SK-N-MC (cell line): ENCODE measurements at regions not wholly inside any gene's neighbourhood (a gene's known extent, or its start where the extent isn't known, plus 50 kb on each side); places are given as distances from the start of the nearest gene placed in this dataset.

Experiments used
- DNase-seq: peaks from one replicate; pipeline ENCODE4 v3.0.0-alpha.2; 2011; ENCODE audit warnings: low read depth, low spot score
- H3K27ac ChIP-seq: fragments of 200-600 bp; sonication (generic); 2 replicates; pipeline ENCODE4 v1.5.1; 2016; ENCODE audit warnings: mixed run types
- H3K36me3 ChIP-seq: fragments of 200-600 bp; sonication (generic); 2 replicates; pipeline ENCODE4 v1.6.1; 2017; ENCODE audit warnings: antibody characterized with exemption, low read length, mixed read lengths; ENCODE audit not compliant: insufficient read depth
- H3K4me3 ChIP-seq: fragments of 200-600 bp; sonication (generic); 2 replicates; pipeline ENCODE4 v1.5.1; 2016
- H3K9ac ChIP-seq: fragments of 200-600 bp; sonication (generic); 2 replicates; pipeline ENCODE4 v1.8.0; 2017; ENCODE audit warnings: mixed run types, mixed read lengths; ENCODE audit not compliant: insufficient read length
- H3K9me3 ChIP-seq: fragments of 200-600 bp; sonication (generic); 2 replicates; pipeline ENCODE4 v1.6.1; 2017; ENCODE audit warnings: low read depth, mild to moderate bottlenecking, antibody characterized with exemption, low read length, moderate library complexity, mixed read lengths
- EZH2 ChIP-seq: fragments of 200-600 bp; sonication (generic); IDR thresholded peaks from one replicate; pipeline ENCODE4 v1.6.1; 2017; ENCODE audit warnings: antibody characterized with exemption
- FOXP2 ChIP-seq: optimal IDR thresholded peaks from 2 replicates; pipeline ENCODE3; 2011; ENCODE audit warnings: mild to moderate bottlenecking, moderate library complexity; ENCODE audit not compliant: insufficient read depth; ENCODE audit errors: extremely low read length, control extremely low read depth
- POLR2AphosphoS5 ChIP-seq: IDR thresholded peaks from 2 replicates; pipeline ENCODE4 v1.6.1; 2012; ENCODE audit warnings: mild to moderate bottlenecking, low read depth, low read length, borderline replicate concordance

GRCh38 chr10:4066581-4067390 lies 281.8 kb upstream of the KLF6 start:
- Histone ChIP-seq H3K9ac (no peak overlapping the region), H3K9me3 (no peaks in the 10 kb centered on the region), H3K4me3 (no peak overlapping the region), H3K36me3 (no peaks in the 10 kb centered on the region), H3K27ac (no peak overlapping the region)
- no peak for TF ChIP-seq EZH2
- TF ChIP-seq FOXP2: no peak
- TF ChIP-seq POLR2AphosphoS5: no peak
- no peak for DNase-seq

- Histone ChIP-seq H3K4me3 (no peak overlapping the region), H3K9me3 (no peaks in the 10 kb centered on the region), H3K27ac (no peak overlapping the region), H3K36me3 (no peaks in the 10 kb centered on the region), H3K9ac (no peak overlapping the region)
- TF ChIP-seq FOXP2: no peak
- no peak for TF ChIP-seq EZH2
- TF ChIP-seq POLR2AphosphoS5: no peak
- DNase-seq: no peak
Observed at GRCh38 chr10:4064489-4064888, 279.5 kb upstream of the KLF6 start.

- Histone ChIP-seq H3K4me3 (no peak overlapping the region), H3K9ac (no peak overlapping the region), H3K9me3 (no peaks in the 10 kb centered on the region), H3K36me3 (no peaks in the 10 kb centered on the region), H3K27ac (no peak overlapping the region)
- no peak for DNase-seq
- no peak for TF ChIP-seq EZH2
- no peak for TF ChIP-seq FOXP2
- no peak for TF ChIP-seq POLR2AphosphoS5
Observed at GRCh38 chr10:4063717-4064116, 278.7 kb upstream of the KLF6 start.

- TF ChIP-seq POLR2AphosphoS5 (no peak), EZH2 (no peak), FOXP2 (no peak)
- no peak for DNase-seq
Observed at GRCh38 chr10:4062751-4063150, 277.7 kb upstream of the KLF6 start.

GRCh38 chr10:4062072-4062471 lies 277.1 kb upstream of the KLF6 start:
- H3K27ac ChIP-seq: no peak overlapping the region
- H3K9me3 ChIP-seq: no peaks in the 10 kb centered on the region
- no peak overlapping the region for H3K9ac ChIP-seq
- H3K4me3 ChIP-seq: no peak overlapping the region
- no peak for DNase-seq
- TF ChIP-seq FOXP2 (no peak), EZH2 (no peak), POLR2AphosphoS5 (no peak)
- no peaks in the 10 kb centered on the region for H3K36me3 ChIP-seq

More at GRCh38 chr10:4062751-4063150, 277.7 kb upstream of the KLF6 start:
- H3K9ac ChIP-seq: no peak overlapping the region
- no peak overlapping the region for H3K27ac ChIP-seq
- H3K4me3 ChIP-seq: no peak overlapping the region
- no peaks in the 10 kb centered on the region for H3K36me3 ChIP-seq
- no peaks in the 10 kb centered on the region for H3K9me3 ChIP-seq

- DNase-seq: no peak
- Histone ChIP-seq H3K4me3 (no peak overlapping the region), H3K27ac (no peak overlapping the region), H3K9me3 (no peaks in the 10 kb centered on the region), H3K9ac (no peak overlapping the region), H3K36me3 (no peaks in the 10 kb centered on the region)
- TF ChIP-seq EZH2 (no peak), FOXP2 (no peak), POLR2AphosphoS5 (no peak)
Observed at GRCh38 chr10:4061441-4061951, 276.5 kb upstream of the KLF6 start.

- no peak for TF ChIP-seq FOXP2
- Histone ChIP-seq H3K27ac (no peak overlapping the region), H3K9ac (no peak overlapping the region), H3K4me3 (no peak overlapping the region), H3K9me3 (no peaks in the 10 kb centered on the region), H3K36me3 (no peaks in the 10 kb centered on the region)
- no peak for DNase-seq
Observed at GRCh38 chr10:4059471-4060138, 274.6 kb upstream of the KLF6 start.

- H3K27ac ChIP-seq: no peak overlapping the region
- H3K4me3 ChIP-seq: no peak overlapping the region
- no peak for TF ChIP-seq POLR2AphosphoS5
- TF ChIP-seq FOXP2: no peak
- no peak for TF ChIP-seq EZH2
Observed at GRCh38 chr10:4058514-4059029, 273.6 kb upstream of the KLF6 start.

More at GRCh38 chr10:4058514-4059029, 273.6 kb upstream of the KLF6 start:
- H3K9ac ChIP-seq: no peak overlapping the region
- no peak for DNase-seq
- H3K36me3 ChIP-seq: no peaks in the 10 kb centered on the region
- no peaks in the 10 kb centered on the region for H3K9me3 ChIP-seq
